ENCODE measurements at regions not wholly inside any gene's neighbourhood (a gene's known extent, or its start where the extent isn't known, plus 50 kb on each side); places are given as distances from the start of the nearest gene placed in this dataset.

DNA sequence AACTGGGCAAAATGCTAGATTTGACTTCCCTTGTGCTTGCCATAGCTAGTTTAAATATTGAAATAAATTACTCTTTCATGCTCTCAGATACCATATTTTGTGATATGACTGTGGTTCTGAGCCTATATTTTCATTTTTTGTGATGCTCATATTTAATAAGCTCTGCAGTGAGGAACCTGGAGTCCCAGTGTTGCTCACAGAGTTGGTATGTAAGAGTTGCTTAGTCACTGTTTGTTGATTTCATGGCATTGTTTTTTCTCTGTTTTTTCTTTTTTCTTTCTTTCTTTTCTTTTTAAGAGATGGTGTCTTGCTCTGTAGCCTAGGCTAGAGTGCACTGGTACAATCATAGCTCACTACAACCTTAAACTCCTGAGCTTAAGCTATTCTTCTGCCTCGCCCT, 750.5 kb upstream of the TMEM132C start:
- no peak for DNase-seq
- no peak overlapping the region for H3K4me3 ChIP-seq
- H3K27ac ChIP-seq = no peak overlapping the region
- H3K27me3 ChIP-seq = no peaks in the 10 kb centered on the region
- no peak for TF ChIP-seq POLR2A (IDR thresholded peaks at IDR 0.05)
- TF ChIP-seq, protein P1, sequence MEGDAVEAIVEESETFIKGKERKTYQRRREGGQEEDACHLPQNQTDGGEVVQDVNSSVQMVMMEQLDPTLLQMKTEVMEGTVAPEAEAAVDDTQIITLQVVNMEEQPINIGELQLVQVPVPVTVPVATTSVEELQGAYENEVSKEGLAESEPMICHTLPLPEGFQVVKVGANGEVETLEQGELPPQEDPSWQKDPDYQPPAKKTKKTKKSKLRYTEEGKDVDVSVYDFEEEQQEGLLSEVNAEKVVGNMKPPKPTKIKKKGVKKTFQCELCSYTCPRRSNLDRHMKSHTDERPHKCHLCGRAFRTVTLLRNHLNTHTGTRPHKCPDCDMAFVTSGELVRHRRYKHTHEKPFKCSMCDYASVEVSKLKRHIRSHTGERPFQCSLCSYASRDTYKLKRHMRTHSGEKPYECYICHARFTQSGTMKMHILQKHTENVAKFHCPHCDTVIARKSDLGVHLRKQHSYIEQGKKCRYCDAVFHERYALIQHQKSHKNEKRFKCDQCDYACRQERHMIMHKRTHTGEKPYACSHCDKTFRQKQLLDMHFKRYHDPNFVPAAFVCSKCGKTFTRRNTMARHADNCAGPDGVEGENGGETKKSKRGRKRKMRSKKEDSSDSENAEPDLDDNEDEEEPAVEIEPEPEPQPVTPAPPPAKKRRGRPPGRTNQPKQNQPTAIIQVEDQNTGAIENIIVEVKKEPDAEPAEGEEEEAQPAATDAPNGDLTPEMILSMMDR (IDR thresholded peaks at IDR 0.05) = no peak
- H3K4me1 ChIP-seq = no peaks in the 10 kb centered on the region
- no peaks in the 10 kb centered on the region for H3K36me3 ChIP-seq
- H3K9me3 ChIP-seq = no peaks in the 10 kb centered on the region

DNA sequence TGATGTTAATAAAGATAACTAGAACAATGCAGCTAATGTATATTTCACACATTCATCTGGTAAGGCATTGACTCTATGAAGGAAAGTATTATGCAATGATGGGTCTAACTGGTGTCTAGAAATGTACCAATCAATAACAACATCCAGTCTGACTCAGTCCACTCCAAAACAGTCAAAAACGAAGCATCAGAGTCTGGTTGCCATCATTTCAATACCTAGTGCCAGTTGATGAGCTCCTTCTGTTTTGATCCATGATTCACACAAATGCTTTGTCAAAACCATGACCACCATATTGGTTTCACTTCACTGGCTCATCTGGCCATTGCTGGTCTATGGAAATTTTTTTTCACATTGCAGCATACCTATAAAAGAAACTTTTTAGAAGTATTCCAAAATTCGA, 747.2 kb upstream of the TMEM132C start:
- no peaks in the 10 kb centered on the region for H3K36me3 ChIP-seq
- H3K27me3 ChIP-seq = no peaks in the 10 kb centered on the region
- H3K4me1 ChIP-seq = no peaks in the 10 kb centered on the region
- H3K4me3 ChIP-seq = no peak overlapping the region
- no peaks in the 10 kb centered on the region for H3K9me3 ChIP-seq
- H3K27ac ChIP-seq = no peak overlapping the region
- TF ChIP-seq, protein P1 (IDR thresholded peaks at IDR 0.05) = no peak
- no peak for TF ChIP-seq POLR2A (IDR thresholded peaks at IDR 0.05)
- no peak for DNase-seq

DNA sequence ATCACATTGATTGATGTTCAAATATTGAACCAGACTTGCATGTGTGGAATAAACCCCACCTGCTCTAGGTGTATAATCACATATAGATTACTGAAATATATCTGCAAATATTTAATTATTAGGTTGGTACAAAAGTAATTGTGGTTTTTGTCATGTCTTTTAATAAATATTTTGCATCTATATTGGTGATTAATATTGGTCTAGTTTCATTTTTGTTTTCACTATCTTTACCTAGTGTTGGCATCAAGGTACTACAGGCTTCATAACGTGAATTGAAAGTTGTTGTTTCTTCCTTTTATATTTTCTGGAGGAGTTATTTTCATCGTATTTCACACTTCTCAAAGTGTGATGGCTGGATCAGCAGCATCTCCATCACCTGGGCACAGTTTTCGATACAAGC, 740.0 kb upstream of the TMEM132C start:
- H3K27ac ChIP-seq = no peak overlapping the region
- no peaks in the 10 kb centered on the region for H3K27me3 ChIP-seq
- no peak for DNase-seq
- H3K9me3 ChIP-seq = no peaks in the 10 kb centered on the region
- no peaks in the 10 kb centered on the region for H3K36me3 ChIP-seq
- TF ChIP-seq POLR2A (IDR thresholded peaks at IDR 0.05) = no peak
- TF ChIP-seq, protein P1 (IDR thresholded peaks at IDR 0.05) = no peak
- no peaks in the 10 kb centered on the region for H3K4me1 ChIP-seq
- no peak overlapping the region for H3K4me3 ChIP-seq

DNA sequence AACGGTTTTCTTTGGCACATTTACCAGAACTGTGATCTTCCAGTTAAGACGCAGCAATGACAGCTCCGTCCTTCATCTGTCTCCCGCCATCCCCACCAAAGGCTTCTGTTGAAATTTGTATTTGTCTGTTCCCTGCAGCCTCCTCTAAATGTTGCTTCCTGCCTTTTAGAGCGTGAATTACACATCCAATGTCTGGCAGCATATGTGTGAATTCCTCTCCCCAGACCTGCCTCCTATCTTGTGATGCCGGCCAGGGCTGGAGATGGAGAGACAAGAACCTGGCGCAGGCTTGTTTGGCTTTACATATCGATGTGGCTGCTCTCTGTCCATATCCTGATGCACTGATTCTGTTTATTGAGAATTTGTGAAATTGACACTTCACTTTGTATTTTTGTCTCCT, 738.4 kb upstream of the TMEM132C start:
- Histone ChIP-seq H3K36me3 (no peaks in the 10 kb centered on the region), H3K4me1 (no peaks in the 10 kb centered on the region), H3K27ac (no peak overlapping the region), H3K27me3 (no peaks in the 10 kb centered on the region), H3K4me3 (no peak overlapping the region), H3K9me3 (no peaks in the 10 kb centered on the region)
- TF ChIP-seq, protein P1 (IDR thresholded peaks at IDR 0.05) = no peak
- TF ChIP-seq POLR2A (IDR thresholded peaks at IDR 0.05) = no peak
- no peak for DNase-seq

DNA sequence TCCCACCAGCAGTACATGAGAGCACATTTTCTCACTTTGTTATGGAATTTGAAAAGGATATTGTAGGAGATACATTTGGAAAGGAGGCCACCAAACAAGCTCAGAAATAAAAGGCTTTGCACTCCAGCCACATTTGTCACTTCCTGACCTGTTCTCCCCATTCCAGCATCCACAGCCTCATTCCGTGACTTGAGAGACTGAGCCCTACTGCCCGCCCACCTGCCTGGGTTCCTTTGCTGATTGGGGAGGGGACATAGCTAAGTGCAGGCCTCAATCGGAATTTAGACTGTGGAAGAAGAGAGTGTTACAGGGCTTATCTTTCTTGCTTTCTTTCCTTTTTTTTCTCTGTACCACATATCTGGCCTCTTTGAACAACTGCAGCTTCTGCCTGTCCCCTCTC, 735.4 kb upstream of the TMEM132C start:
- Histone ChIP-seq H3K27me3 (no peaks in the 10 kb centered on the region), H3K4me3 (no peak overlapping the region), H3K36me3 (no peaks in the 10 kb centered on the region), H3K9me3 (no peaks in the 10 kb centered on the region), H3K4me1 (no peaks in the 10 kb centered on the region), H3K27ac (no peak overlapping the region)
- TF ChIP-seq POLR2A (IDR thresholded peaks at IDR 0.05) = no peak
- TF ChIP-seq, protein P1 (IDR thresholded peaks at IDR 0.05) = no peak
- DNase-seq = no peak

DNA sequence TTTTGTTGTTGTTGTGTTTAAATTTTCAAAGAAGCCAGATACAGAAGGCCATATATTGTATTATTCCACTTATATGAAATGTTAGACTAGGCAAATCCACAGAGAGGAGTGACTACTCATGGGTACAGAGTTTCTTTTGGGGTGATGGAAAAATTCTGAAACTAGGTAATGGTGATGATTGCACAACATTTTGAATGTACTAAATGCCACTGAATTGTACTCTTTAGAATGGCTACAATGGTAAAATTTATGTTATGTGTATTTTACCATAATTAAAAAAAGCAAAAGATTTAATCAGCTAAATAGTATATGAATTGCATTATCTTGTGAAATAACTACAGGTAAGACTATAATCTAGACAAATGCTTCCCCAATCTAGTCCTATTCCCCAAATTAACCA, 733.6 kb upstream of the TMEM132C start:
- no peak for DNase-seq
- TF ChIP-seq, protein P1 (IDR thresholded peaks at IDR 0.05) = no peak
- no peak for TF ChIP-seq POLR2A (IDR thresholded peaks at IDR 0.05)
- no peaks in the 10 kb centered on the region for H3K27me3 ChIP-seq
- no peaks in the 10 kb centered on the region for H3K4me1 ChIP-seq
- H3K27ac ChIP-seq = no peak overlapping the region
- no peaks in the 10 kb centered on the region for H3K9me3 ChIP-seq
- H3K4me3 ChIP-seq = no peak overlapping the region
- H3K36me3 ChIP-seq = no peaks in the 10 kb centered on the region
